H9 (cell line): ENCODE measurements at regions not wholly inside any gene's neighbourhood (a gene's known extent, or its start where the extent isn't known, plus 50 kb on each side); places are given as distances from the start of the nearest gene placed in this dataset.

Experiments used
- DNase-seq: peaks from one replicate; pipeline ENCODE4 v3.0.0-alpha.2; 2017
- H2AFZ ChIP-seq: one replicate; pipeline ENCODE4 v1.6.1; 2013; ENCODE audit warnings: mild to moderate bottlenecking, low read length, control low read depth, moderate library complexity
- H2AK5ac ChIP-seq: 2 replicates; pipeline ENCODE4 v1.6.1; 2013; ENCODE audit warnings: low read length, control low read depth, mixed read lengths; ENCODE audit not compliant: insufficient read length
- H2BK120ac ChIP-seq: one replicate; pipeline ENCODE4 v1.6.1; 2013; ENCODE audit warnings: low read depth, mild to moderate bottlenecking, low read length, control low read depth, inconsistent platforms; ENCODE audit not compliant: poor library complexity, severe bottlenecking
- H2BK12ac ChIP-seq: 2 replicates; pipeline ENCODE4 v1.6.1; 2013; ENCODE audit warnings: low read length, control low read depth, mixed read lengths, low read depth; ENCODE audit not compliant: insufficient read length
- H2BK15ac ChIP-seq: 2 replicates; pipeline ENCODE4 v1.6.1; 2013; ENCODE audit warnings: low read depth, low read length, control low read depth
- H2BK20ac ChIP-seq: one replicate; pipeline ENCODE4 v1.6.1; 2013; ENCODE audit warnings: low read depth, mild to moderate bottlenecking, low read length, control low read depth, inconsistent platforms; ENCODE audit not compliant: poor library complexity, severe bottlenecking
- H2BK5ac ChIP-seq: 2 replicates; pipeline ENCODE4 v1.6.1; 2013; ENCODE audit warnings: low read length, control low read depth, mixed read lengths; ENCODE audit not compliant: insufficient read length
- H3K14ac ChIP-seq: 2 replicates; pipeline ENCODE4 v1.6.1; 2013; ENCODE audit warnings: low read length, control low read depth; ENCODE audit not compliant: insufficient read depth
- H3K18ac ChIP-seq: 2 replicates; pipeline ENCODE4 v1.6.1; 2013; ENCODE audit warnings: low read depth, mild to moderate bottlenecking, mixed read lengths, low read length, control low read depth; ENCODE audit not compliant: insufficient read length
- H3K23ac ChIP-seq: 2 replicates; pipeline ENCODE4 v1.6.1; 2013; ENCODE audit warnings: low read length, control low read depth, mixed read lengths, low read depth; ENCODE audit not compliant: insufficient read length
- H3K23me2 ChIP-seq: 2 replicates; pipeline ENCODE4 v1.6.1; 2013; ENCODE audit warnings: low read depth, mild to moderate bottlenecking, mixed read lengths, low read length, control low read depth; ENCODE audit not compliant: insufficient read length, poor library complexity, severe bottlenecking
- H3K27ac ChIP-seq: 2 replicates; pipeline ENCODE4 v1.5.1; 2013; ENCODE audit warnings: low read length, control low read depth, mixed read lengths, low read depth; ENCODE audit not compliant: insufficient read length
- H3K27me3 ChIP-seq: 2 replicates; pipeline ENCODE4 v1.6.1; 2013; ENCODE audit warnings: low read length, control low read depth, inconsistent platforms; ENCODE audit not compliant: insufficient read depth
- H3K4ac ChIP-seq: 2 replicates; pipeline ENCODE4 v1.6.1; 2013; ENCODE audit warnings: low read depth, mild to moderate bottlenecking, control low read depth, inconsistent platforms, low read length, moderate library complexity
- H3K4me1 ChIP-seq: 2 replicates; pipeline ENCODE4 v1.6.1; 2013; ENCODE audit warnings: low read length, control low read depth, inconsistent platforms; ENCODE audit not compliant: insufficient read depth
- H3K4me2 ChIP-seq: 2 replicates; pipeline ENCODE4 v1.6.1; 2013; ENCODE audit warnings: low read length, control low read depth, mixed read lengths; ENCODE audit not compliant: insufficient read length, insufficient read depth
- H3K56ac ChIP-seq: 2 replicates; pipeline ENCODE4 v1.6.1; 2013; ENCODE audit warnings: low read depth, mild to moderate bottlenecking, mixed read lengths, low read length, control low read depth; ENCODE audit not compliant: insufficient read length
- H3K79me1 ChIP-seq: 2 replicates; pipeline ENCODE4 v1.6.1; 2013; ENCODE audit warnings: low read depth, mild to moderate bottlenecking, moderate library complexity, low read length, control low read depth, inconsistent platforms; ENCODE audit not compliant: insufficient read depth, poor library complexity, severe bottlenecking
- H3K79me2 ChIP-seq: 2 replicates; pipeline ENCODE4 v1.6.1; 2013; ENCODE audit warnings: low read length, control low read depth, inconsistent platforms; ENCODE audit not compliant: insufficient read depth
- H3K9ac ChIP-seq: 2 replicates; pipeline ENCODE4 v1.6.1; 2013; ENCODE audit warnings: low read length, control low read depth, mixed read lengths; ENCODE audit not compliant: insufficient read length; ENCODE audit errors: extremely low read depth
- H3K9me3 ChIP-seq: one replicate; pipeline ENCODE4 v1.6.1; 2013; ENCODE audit warnings: low read depth, low read length, inconsistent platforms; ENCODE audit not compliant: control insufficient read depth
- H3T11ph ChIP-seq: one replicate; pipeline ENCODE4 v1.6.1; 2013; ENCODE audit warnings: mild to moderate bottlenecking, low read length, control low read depth, inconsistent platforms
- H4K20me1 ChIP-seq: one replicate; pipeline ENCODE4 v1.6.1; 2013; ENCODE audit not compliant: control insufficient read depth, insufficient read length, insufficient read depth
- H4K5ac ChIP-seq: 2 replicates; pipeline ENCODE4 v1.6.1; 2013; ENCODE audit warnings: low read depth, mild to moderate bottlenecking, mixed read lengths, low read length, control low read depth; ENCODE audit not compliant: insufficient read length
- H4K8ac ChIP-seq: replicated peaks from 2 replicates; pipeline ENCODE4 v1.6.1; 2013; ENCODE audit warnings: low read length, control low read depth, mixed read lengths, low read depth; ENCODE audit not compliant: insufficient read length
- H4K91ac ChIP-seq: 2 replicates; pipeline ENCODE4 v1.6.1; 2013; ENCODE audit warnings: low read depth, mild to moderate bottlenecking, moderate library complexity, mixed read lengths, low read length, control low read depth; ENCODE audit not compliant: insufficient read length
- H3K27ac Mint-ChIP-seq, 3 experiments: 2 replicates in 2 of 3; 3 replicates in 1 of 3; pipeline ENCODE4 v1.8.0; 2020 to 2021; ENCODE audit warnings: mixed read lengths in 3 of 3, mild to moderate bottlenecking in 1 of 3, moderate library complexity in 1 of 3
- H3K27me3 Mint-ChIP-seq: 2 replicates; pipeline ENCODE4 v1.8.0; 2021; ENCODE audit warnings: low read depth, mild to moderate bottlenecking, moderate library complexity, mixed read lengths
- H3K36me3 Mint-ChIP-seq, 3 experiments: 2 replicates in 2 of 3; 3 replicates in 1 of 3; pipeline ENCODE4 v1.8.0; 2020 to 2021; ENCODE audit warnings: low read depth in 3 of 3, mixed read lengths in 3 of 3; ENCODE audit not compliant: insufficient read depth in 1 of 3
- H3K4me1 Mint-ChIP-seq, 2 experiments: 2 replicates each; pipeline ENCODE4 v1.8.0; 2020; ENCODE audit warnings: mixed read lengths in 2 of 2
- H3K4me3 Mint-ChIP-seq, 2 experiments: 2 replicates in 1 of 2; 3 replicates in 1 of 2; pipeline ENCODE4 v1.8.0; 2020 to 2021; ENCODE audit warnings: mild to moderate bottlenecking in 2 of 2, mixed read lengths in 2 of 2, moderate library complexity in 1 of 2
- H3K9me3 Mint-ChIP-seq, 2 experiments: 2 replicates in 1 of 2; 3 replicates in 1 of 2; pipeline ENCODE4 v1.8.0; 2020; ENCODE audit warnings: mild to moderate bottlenecking in 2 of 2, mixed read lengths in 2 of 2, moderate library complexity in 1 of 2
- WGBS: extraction: QIAGEN DNeasy Blood & Tissue Kit; methylation state at CpG from one replicate; pipeline ENCODE4 v1.1.7; 2013; ENCODE audit warnings: missing lambda C conversion rate, low lambda C conversion rate, mixed read lengths; ENCODE audit not compliant: insufficient read length; ENCODE audit errors: extremely low coverage; 5-methylcytosine and 5-hydroxymethylcytosine counted together
- TF ChIP-seq, protein P1 (sequence below): fragments of 200-600 bp; sonication (generic); conservative IDR thresholded peaks from 3 replicates; pipeline ENCODE4 v1.8.0; 2021; ENCODE audit warnings: antibody characterized with exemption, mild to moderate bottlenecking

DNA sequence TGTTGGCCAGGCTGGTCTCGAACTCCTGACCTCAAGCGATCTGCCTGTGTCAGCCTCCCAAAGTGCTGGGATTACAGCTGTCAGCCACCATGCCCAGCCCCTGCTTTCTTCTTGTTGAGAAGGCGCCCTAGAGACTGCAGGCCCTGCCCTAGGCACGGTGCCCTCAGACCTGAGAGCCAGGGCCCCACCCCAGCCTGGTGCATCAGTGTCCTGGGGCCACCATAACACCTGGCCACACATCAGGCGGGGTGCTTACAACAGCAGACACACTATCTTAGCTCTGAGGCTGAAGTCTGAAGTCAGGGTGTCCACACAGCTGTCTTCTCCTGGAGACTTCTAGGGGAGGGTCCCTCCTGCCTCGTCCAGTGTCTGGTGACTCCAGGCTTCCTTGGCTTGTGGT lies 120.6 kb downstream of the NDUFA10 start:
- Histone ChIP-seq H3K79me2 (no peaks in the 10 kb centered on the region), H4K20me1 (no peaks in the 10 kb centered on the region)

More for the DNA sequence above, 120.6 kb downstream of the NDUFA10 start:
- Histone ChIP-seq H3T11ph (no peak overlapping the region), H3K14ac (no peak overlapping the region), H3K9ac (no peak overlapping the region), H3K23me2 (peaks cover 2% of the 10 kb centered on the region), H3K4ac (no peak overlapping the region), H4K8ac (no peak overlapping the region), H3K4me2 (no peak overlapping the region), H2BK12ac (no peak overlapping the region), H3K23ac (no peak overlapping the region), H2BK120ac (no peak overlapping the region), H2AK5ac (no peak overlapping the region), H3K18ac (no peak overlapping the region), H4K91ac (no peak overlapping the region), H2BK20ac (no peak overlapping the region), H2BK5ac (no peak overlapping the region), H4K5ac (no peak overlapping the region), H3K56ac (no peak overlapping the region), H3K79me1 (no peaks in the 10 kb centered on the region), H2AFZ (no peak overlapping the region), H3K4me1 (peaks cover 8% of the 10 kb centered on the region; the same call in 1 of the 2 replicates), H3K27me3 (no peaks in the 10 kb centered on the region), H3K27ac (no peak overlapping the region), H3K9me3 (no peaks in the 10 kb centered on the region), H2BK15ac (no peak overlapping the region)
- peaks cover 11% of the 10 kb centered on the region for H3K27me3 Mint-ChIP-seq
- H3K36me3 Mint-ChIP-seq, result peaks cover 0 to 5% (median 5%) of the 10 kb centered on the region in 3 experiments; a peak in 4 of 7 replicates
- peaks cover 8 to 11% of the 10 kb centered on the region in 2 experiments; a peak in 4 of 5 replicates for H3K9me3 Mint-ChIP-seq
- no peak overlapping the region for H3K27ac Mint-ChIP-seq
- no peak for DNase-seq
- no CpG with 5 or more reads among the region's 6 CpGs for WGBS
- H3K4me3 Mint-ChIP-seq, result no peak overlapping the region
- TF ChIP-seq, protein P1, sequence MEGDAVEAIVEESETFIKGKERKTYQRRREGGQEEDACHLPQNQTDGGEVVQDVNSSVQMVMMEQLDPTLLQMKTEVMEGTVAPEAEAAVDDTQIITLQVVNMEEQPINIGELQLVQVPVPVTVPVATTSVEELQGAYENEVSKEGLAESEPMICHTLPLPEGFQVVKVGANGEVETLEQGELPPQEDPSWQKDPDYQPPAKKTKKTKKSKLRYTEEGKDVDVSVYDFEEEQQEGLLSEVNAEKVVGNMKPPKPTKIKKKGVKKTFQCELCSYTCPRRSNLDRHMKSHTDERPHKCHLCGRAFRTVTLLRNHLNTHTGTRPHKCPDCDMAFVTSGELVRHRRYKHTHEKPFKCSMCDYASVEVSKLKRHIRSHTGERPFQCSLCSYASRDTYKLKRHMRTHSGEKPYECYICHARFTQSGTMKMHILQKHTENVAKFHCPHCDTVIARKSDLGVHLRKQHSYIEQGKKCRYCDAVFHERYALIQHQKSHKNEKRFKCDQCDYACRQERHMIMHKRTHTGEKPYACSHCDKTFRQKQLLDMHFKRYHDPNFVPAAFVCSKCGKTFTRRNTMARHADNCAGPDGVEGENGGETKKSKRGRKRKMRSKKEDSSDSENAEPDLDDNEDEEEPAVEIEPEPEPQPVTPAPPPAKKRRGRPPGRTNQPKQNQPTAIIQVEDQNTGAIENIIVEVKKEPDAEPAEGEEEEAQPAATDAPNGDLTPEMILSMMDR, result no peak
- H3K4me1 Mint-ChIP-seq, result peaks cover 27 to 28% of the 10 kb centered on the region in 2 experiments
